OCI-LY7 (cell line): ENCODE measurements at regions not wholly inside any gene's neighbourhood (a gene's known extent, or its start where the extent isn't known, plus 50 kb on each side); places are given as distances from the start of the nearest gene placed in this dataset.

Source experiments
- EZH2phosphoT487 ChIP-seq: fragments of 200-600 bp; sonication (generic); IDR thresholded peaks from 2 replicates; pipeline ENCODE4 v1.6.1; 2018; ENCODE audit warnings: low read depth, borderline replicate concordance, mild to moderate bottlenecking, mixed run types, antibody characterized with exemption, low read length, moderate library complexity, mixed read lengths
- TF ChIP-seq, protein P1 (sequence below): fragments of 200-600 bp; sonication (generic); conservative IDR thresholded peaks from 2 replicates; pipeline ENCODE4 v1.5.1; 2014; ENCODE audit warnings: mild to moderate bottlenecking, antibody characterized with exemption, low read length, moderate library complexity, mixed read lengths

DNA sequence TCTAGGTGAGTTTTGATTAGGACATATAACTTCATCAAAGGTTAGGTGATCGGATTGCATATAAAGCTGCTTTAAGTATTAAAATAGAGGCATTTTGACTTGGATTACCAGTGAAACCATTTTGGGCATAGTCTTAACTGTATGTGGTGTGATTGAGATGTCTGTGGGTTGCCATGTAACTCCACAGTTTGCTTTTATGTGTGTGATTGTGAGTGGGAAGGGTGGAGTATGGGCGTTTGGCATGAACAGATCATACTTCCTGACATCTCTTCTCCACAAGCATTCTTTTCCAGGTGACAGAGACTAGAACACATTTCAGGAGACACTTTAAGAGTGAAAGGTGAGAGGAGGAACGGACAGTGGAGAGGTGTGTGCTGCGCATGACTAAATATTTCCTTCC, 136.1 kb downstream of the CEP135 start:
- TF ChIP-seq, protein P1, sequence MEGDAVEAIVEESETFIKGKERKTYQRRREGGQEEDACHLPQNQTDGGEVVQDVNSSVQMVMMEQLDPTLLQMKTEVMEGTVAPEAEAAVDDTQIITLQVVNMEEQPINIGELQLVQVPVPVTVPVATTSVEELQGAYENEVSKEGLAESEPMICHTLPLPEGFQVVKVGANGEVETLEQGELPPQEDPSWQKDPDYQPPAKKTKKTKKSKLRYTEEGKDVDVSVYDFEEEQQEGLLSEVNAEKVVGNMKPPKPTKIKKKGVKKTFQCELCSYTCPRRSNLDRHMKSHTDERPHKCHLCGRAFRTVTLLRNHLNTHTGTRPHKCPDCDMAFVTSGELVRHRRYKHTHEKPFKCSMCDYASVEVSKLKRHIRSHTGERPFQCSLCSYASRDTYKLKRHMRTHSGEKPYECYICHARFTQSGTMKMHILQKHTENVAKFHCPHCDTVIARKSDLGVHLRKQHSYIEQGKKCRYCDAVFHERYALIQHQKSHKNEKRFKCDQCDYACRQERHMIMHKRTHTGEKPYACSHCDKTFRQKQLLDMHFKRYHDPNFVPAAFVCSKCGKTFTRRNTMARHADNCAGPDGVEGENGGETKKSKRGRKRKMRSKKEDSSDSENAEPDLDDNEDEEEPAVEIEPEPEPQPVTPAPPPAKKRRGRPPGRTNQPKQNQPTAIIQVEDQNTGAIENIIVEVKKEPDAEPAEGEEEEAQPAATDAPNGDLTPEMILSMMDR = no peak
- no peak for TF ChIP-seq EZH2phosphoT487
